Fibroblast of lung (primary cell): ENCODE measurements at regions not wholly inside any gene's neighbourhood (a gene's known extent, or its start where the extent isn't known, plus 50 kb on each side); places are given as distances from the start of the nearest gene placed in this dataset.

Experiments used
- DNase-seq, 2 donors: peaks; one replicate each; pipeline versions ENCODE4 v3.0.0 to v3.0.0-alpha.2; 2010; ENCODE audit warnings: low read depth in 2 of 2
- H2AFZ ChIP-seq: 2 replicates; pipeline ENCODE4 v1.5.1; 2012; ENCODE audit warnings: low read length, control low read depth, inconsistent platforms
- H3K27ac ChIP-seq: 2 replicates; pipeline ENCODE4 v1.5.1; 2011; ENCODE audit warnings: low read length, control low read depth; ENCODE audit not compliant: insufficient read depth
- H3K27me3 ChIP-seq: 2 replicates; pipeline ENCODE4 v1.5.1; 2011; ENCODE audit warnings: mild to moderate bottlenecking, low read length; ENCODE audit not compliant: control insufficient read depth, insufficient read depth
- H3K36me3 ChIP-seq: 2 replicates; pipeline ENCODE4 v1.5.1; 2011; ENCODE audit warnings: low read length; ENCODE audit not compliant: control insufficient read depth, insufficient read depth
- H3K4me1 ChIP-seq: 2 replicates; pipeline ENCODE4 v1.5.1; 2011; ENCODE audit warnings: low read length; ENCODE audit not compliant: control insufficient read depth, insufficient read depth; ENCODE audit errors: extremely low read depth
- H3K4me2 ChIP-seq: 2 replicates; pipeline ENCODE4 v1.5.1; 2011; ENCODE audit warnings: low read length, control low read depth; ENCODE audit not compliant: insufficient read depth; ENCODE audit errors: extremely low read depth
- H3K4me3 ChIP-seq, 4 experiments: fragments of 200-600 bp in 1 of 4; sonication (generic) in 1 of 4; replicated peaks in 1 of 4; 2 replicates each; pipeline ENCODE4 v1.5.1; 2011 to 2016; ENCODE audit warnings: low read length in 4 of 4, low read depth in 3 of 4, mild to moderate bottlenecking in 3 of 4, control low read depth in 2 of 4, inconsistent platforms in 1 of 4, mixed read lengths in 1 of 4; ENCODE audit not compliant: insufficient read depth in 1 of 4; ENCODE audit errors: control extremely low read depth in 1 of 4
- H3K79me2 ChIP-seq: 2 replicates; pipeline ENCODE4 v1.5.1; 2012; ENCODE audit warnings: mild to moderate bottlenecking, low read length, inconsistent platforms; ENCODE audit not compliant: control insufficient read depth, insufficient read depth
- H3K9ac ChIP-seq: 2 replicates; pipeline ENCODE4 v1.5.1; 2011; ENCODE audit warnings: mild to moderate bottlenecking, low read length, control low read depth; ENCODE audit not compliant: insufficient read depth
- H3K9me3 ChIP-seq: 2 replicates; pipeline ENCODE4 v1.5.1; 2012; ENCODE audit warnings: low read depth, low read length; ENCODE audit not compliant: control insufficient read depth, insufficient read depth
- H4K20me1 ChIP-seq: 2 replicates; pipeline ENCODE4 v1.5.1; 2011; ENCODE audit warnings: low read length; ENCODE audit not compliant: control insufficient read depth, insufficient read depth; ENCODE audit errors: extremely low read depth
- EZH2 ChIP-seq: IDR thresholded peaks from 2 replicates; pipeline ENCODE4 v1.5.1; 2012; ENCODE audit warnings: low read length, control low read depth, mild to moderate bottlenecking; ENCODE audit errors: missing control alignments
- TF ChIP-seq, protein P1 (sequence below), 2 donors: IDR thresholded peaks in 1 of 2; conservative IDR thresholded peaks in 1 of 2; 1 replicate in 1 of 2; 2 replicates in 1 of 2; pipeline ENCODE4 v1.5.1; 2011 to 2012; ENCODE audit warnings: low read length in 2 of 2, control low read depth in 1 of 2, inconsistent platforms in 1 of 2, low read depth in 1 of 2, mild to moderate bottlenecking in 1 of 2

DNA sequence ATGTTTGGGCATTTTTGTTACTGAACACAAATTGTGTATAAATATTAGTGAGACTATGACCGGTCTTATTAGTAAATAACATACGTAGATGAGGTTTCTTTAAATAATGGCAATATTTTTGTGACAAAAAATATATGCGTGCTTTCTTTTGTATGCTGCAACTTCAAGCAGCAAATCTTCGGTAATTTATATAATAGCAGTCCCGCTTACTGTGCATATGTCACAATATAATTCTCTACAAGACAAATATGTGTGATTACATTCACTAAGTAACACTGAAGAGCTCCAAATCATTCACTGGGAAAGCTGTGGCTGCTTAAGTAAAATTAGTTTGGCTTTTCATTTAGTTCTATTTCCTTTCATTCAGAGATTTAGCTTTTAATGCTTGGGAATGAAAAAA, 376.0 kb downstream of the CYLC2 start:
- no peak overlapping the region for H2AFZ ChIP-seq
- H3K9me3 ChIP-seq: no peaks in the 10 kb centered on the region
- no peaks in the 10 kb centered on the region for H3K4me1 ChIP-seq
- no peaks in the 10 kb centered on the region for H3K27me3 ChIP-seq
- no peaks in the 10 kb centered on the region for H3K36me3 ChIP-seq
- H3K27ac ChIP-seq: no peak overlapping the region
- H3K9ac ChIP-seq: no peak overlapping the region
- no peaks in the 10 kb centered on the region for H3K79me2 ChIP-seq
- no peak for DNase-seq
- no peaks in the 10 kb centered on the region for H4K20me1 ChIP-seq
- TF ChIP-seq, protein P1, sequence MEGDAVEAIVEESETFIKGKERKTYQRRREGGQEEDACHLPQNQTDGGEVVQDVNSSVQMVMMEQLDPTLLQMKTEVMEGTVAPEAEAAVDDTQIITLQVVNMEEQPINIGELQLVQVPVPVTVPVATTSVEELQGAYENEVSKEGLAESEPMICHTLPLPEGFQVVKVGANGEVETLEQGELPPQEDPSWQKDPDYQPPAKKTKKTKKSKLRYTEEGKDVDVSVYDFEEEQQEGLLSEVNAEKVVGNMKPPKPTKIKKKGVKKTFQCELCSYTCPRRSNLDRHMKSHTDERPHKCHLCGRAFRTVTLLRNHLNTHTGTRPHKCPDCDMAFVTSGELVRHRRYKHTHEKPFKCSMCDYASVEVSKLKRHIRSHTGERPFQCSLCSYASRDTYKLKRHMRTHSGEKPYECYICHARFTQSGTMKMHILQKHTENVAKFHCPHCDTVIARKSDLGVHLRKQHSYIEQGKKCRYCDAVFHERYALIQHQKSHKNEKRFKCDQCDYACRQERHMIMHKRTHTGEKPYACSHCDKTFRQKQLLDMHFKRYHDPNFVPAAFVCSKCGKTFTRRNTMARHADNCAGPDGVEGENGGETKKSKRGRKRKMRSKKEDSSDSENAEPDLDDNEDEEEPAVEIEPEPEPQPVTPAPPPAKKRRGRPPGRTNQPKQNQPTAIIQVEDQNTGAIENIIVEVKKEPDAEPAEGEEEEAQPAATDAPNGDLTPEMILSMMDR (conservative IDR thresholded peaks at IDR 0.05 in 1 of 2, IDR thresholded peaks at IDR 0.05 in 1 of 2; ENCODE audit: low read depth in 1 of 2, low read length in 2 of 2): no peak
- TF ChIP-seq EZH2: no peak
- no peak overlapping the region for H3K4me2 ChIP-seq
- no peak overlapping the region for H3K4me3 ChIP-seq

DNA sequence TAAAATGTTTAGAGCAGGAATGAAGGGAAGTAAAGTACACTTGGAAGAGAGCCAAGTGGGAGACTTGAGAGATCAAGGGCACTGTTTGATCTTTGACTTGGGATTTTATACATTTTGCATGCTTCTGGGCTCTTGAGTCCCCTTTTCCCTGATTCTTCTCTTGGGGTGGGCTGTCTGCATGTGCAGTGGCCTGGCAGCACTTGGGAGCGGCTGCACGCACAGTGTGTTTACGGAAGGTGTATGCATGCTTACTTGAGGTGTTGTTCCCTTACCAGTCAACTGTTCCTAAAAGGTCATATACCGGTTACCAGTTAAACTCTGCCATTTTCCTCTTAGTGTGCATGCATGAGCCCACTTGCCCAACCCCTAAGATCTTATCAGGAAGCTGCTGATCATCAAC, 377.7 kb downstream of the CYLC2 start:
- no peak overlapping the region for H3K4me3 ChIP-seq
- no peak for DNase-seq
- TF ChIP-seq EZH2: no peak
- TF ChIP-seq, protein P1 (conservative IDR thresholded peaks at IDR 0.05 in 1 of 2, IDR thresholded peaks at IDR 0.05 in 1 of 2; ENCODE audit: low read depth in 1 of 2, low read length in 2 of 2): no peak

DNA sequence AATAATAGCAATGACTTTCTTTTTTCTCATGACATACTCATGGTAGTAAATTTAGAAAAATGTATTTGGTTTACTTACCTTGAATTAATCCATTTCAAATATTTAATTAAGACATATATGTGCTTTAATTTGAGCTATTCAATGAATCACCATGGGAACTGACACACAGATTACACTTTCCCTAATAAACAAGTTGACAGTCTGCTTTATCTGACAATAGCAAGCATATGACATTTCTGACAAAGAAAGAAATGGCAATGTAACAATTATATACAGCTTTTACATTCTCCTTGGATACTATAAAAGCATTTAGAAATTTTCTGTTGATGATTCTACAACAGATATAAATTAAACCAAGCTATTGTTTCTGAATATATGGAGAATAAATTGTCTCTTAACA, 382.5 kb downstream of the CYLC2 start:
- Histone ChIP-seq H2AFZ (no peak overlapping the region), H3K36me3 (no peaks in the 10 kb centered on the region), H3K4me1 (no peaks in the 10 kb centered on the region), H3K79me2 (no peaks in the 10 kb centered on the region), H3K4me3 (no peak overlapping the region), H3K9ac (no peak overlapping the region), H3K27ac (no peak overlapping the region), H4K20me1 (no peaks in the 10 kb centered on the region), H3K4me2 (no peak overlapping the region), H3K9me3 (no peaks in the 10 kb centered on the region), H3K27me3 (no peaks in the 10 kb centered on the region)
- TF ChIP-seq EZH2: no peak
- TF ChIP-seq, protein P1 (conservative IDR thresholded peaks at IDR 0.05 in 1 of 2, IDR thresholded peaks at IDR 0.05 in 1 of 2; ENCODE audit: low read depth in 1 of 2, low read length in 2 of 2): no peak
- no peak for DNase-seq

More for the DNA sequence above, 377.7 kb downstream of the CYLC2 start:
- Histone ChIP-seq H3K79me2 (no peaks in the 10 kb centered on the region), H4K20me1 (no peaks in the 10 kb centered on the region), H3K27me3 (no peaks in the 10 kb centered on the region), H3K4me1 (no peaks in the 10 kb centered on the region), H3K9ac (no peak overlapping the region), H3K4me2 (no peak overlapping the region), H2AFZ (no peak overlapping the region), H3K27ac (no peak overlapping the region), H3K9me3 (no peaks in the 10 kb centered on the region), H3K36me3 (no peaks in the 10 kb centered on the region)
